Anterior cingulate cortex (tissue), 58 donors: ENCODE measurements at regions not wholly inside any gene's neighbourhood (a gene's known extent, or its start where the extent isn't known, plus 50 kb on each side); places are given as distances from the start of the nearest gene placed in this dataset.

Source experiments
- DNase-seq, 58 donors: peaks; one replicate each; lab custom pipeline; 2025; lab: John Stamatoyannopoulos, UW

DNA sequence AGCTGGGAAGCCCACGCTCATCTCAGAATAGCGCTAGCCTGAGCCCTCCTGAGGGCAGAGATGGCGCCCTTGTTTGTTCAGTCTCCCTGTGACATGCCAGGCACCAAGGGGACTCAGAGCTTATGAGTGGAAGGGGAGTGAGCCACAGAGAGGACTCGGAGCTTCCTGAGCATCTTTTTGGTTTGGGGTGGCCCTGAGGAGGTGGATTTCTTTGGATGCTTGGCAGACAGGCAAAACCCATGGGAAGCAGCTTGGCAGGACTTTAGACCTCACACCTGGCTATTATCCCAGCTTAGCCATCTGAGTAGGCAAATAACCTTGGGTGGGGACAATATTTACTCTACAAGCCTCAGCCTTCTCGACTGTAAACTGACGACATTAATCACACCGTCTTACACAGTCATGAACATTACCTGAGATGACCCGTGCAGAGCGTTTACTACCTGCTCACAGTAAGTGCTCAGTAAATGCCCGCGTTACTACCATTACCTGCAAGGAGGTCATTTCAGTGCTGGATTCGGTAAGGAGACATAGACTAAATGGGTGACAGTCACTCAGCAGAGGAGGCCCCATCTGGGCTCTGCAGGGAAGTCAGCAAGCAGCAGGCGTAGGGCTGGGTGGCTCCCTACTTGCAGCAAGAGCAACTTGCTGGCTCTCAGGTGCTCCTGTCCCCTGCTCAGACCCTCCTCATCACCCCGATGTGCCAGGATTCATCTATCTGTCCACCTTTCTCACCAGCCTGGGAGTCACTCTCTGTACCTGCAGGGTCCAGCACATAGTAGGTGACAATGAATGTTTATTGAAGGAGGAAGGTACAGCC, 54.9 kb downstream of the KLHDC7A start:
- no peak for DNase-seq

DNA sequence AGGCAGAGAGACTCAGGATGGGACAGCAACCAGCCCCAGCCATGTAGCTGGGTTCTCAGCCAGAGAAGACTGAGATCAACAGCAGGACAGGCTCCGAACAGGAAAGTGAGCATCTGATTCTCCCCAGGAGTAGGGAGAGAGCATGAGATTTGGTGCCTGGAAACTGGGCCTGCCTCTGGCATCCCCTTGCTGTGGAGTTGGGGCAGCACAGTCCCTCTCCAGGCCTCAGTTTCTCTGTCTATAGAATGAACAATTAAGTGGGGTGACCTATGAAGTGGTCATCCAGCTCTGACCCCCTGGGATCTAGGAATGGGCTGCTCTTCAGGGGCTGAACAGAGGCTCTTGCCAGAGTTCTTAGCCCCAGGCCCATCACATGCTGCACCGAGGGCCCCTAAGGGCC, 55.6 kb downstream of the KLHDC7A start:
- no peak for DNase-seq

DNA sequence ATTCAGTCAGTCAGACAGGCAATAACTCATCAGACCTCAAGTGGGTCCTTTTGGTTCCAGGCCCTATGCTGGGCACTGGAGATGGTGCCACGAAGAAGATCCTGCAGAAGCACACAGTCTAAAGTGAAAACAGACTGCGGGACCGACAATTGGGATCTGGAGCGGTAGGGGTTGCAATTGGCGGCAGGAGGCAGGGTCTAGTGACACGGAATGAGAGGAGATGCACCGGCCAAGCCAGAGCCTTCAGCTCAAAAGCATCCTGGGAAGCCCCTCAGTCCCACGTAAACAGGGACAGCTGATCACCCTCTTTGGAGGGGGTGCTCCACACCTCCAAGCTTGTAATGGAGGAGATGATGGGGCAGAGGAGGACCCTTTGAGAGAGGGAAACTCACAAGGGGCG, 56.2 kb downstream of the KLHDC7A start:
- no peak for DNase-seq

DNA sequence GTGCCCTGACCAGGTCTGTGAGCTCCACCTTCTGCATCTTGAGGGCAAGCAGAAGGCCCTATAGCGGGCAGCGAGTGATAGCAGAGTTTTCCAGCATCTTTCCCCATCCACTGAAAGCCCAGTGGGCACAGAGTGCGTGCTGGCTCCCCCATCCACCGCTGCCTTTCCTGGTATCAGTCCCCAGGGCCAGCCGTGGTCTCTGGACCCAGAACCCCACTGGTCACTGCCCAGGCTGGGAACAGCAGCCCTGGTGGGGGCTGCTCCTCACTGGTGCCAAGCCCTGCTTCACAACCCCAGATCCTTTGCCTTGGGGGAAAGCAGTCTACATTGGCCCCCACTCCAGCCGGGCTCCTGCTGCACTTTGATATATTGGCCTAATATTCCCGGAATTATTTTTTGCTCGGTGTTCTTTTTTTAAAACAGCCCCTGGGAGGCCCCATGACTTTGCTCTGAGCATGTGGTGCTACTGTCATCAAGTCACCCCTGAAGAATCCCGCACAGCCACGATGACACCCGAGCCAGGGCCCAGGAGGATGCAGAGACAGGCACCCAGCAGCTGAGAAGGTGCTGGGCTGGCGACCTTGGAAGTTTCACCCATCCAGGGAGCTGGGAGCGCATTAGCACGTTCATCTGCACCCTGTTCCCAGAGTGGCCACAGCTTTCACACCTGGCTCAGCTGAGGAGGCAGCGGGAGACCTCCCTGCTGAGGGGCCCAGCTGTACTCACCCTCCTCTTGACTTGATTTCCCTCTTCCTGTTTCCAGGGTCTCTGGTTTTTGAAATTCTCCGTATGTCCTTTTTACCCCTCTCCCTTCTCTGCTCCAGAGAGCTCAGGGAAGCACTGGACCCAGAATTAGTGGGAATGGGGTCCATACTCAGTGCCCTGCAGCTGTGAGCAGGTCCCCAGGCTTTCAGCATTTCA, 56.9 kb downstream of the KLHDC7A start:
- no peak for DNase-seq

DNA sequence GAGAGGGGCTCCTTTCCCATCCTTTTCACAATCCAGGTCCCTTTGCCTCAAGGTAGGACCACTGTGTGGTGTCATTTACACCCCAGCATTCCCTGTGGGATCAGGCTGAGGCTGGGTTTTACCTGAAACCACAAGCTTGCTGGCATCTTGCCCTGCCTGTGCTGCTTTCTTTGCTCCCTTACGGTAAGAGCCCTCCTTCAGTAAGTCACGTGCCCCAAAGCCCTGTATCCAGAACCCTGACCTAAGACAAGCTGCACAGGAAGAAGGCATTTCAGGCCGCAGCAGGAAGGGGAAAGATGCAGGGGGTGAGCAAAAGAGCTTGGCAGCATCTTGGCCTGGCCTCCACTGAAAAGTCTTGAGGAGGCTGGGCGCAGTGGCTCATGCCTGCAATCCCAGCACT, 58.4 kb downstream of the KLHDC7A start:
- DNase-seq: no peak

DNA sequence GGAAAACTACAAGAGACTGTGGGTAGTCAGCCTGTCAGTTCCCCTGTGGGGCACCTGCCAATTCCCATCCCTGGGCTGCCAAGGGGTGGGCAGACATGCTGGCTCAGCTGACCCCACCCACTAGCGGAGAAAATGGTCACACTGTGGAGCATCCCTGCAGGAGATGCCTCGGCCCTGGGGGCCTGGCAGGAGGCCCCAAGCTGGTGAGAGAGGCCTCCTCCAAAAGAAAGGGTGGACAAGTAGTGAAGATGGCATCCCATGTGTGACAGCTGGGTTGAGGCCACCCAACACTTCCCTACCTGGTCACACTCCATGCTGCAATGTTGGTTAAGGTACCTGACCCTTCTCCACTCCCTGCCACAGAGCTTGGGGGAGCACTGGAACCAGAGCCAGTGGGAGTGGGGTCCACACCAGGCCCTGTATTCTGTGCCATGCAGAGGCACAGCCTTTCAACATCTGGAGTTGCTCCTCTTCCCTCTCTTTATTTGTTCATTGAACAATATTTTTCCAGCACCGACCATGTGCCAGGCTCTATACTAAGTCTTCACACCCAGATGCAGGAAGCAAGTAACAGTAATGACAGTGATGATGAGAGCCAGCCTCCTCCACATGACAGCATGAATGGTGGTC, 59.5 kb downstream of the KLHDC7A start:
- DNase-seq: no peak

DNA sequence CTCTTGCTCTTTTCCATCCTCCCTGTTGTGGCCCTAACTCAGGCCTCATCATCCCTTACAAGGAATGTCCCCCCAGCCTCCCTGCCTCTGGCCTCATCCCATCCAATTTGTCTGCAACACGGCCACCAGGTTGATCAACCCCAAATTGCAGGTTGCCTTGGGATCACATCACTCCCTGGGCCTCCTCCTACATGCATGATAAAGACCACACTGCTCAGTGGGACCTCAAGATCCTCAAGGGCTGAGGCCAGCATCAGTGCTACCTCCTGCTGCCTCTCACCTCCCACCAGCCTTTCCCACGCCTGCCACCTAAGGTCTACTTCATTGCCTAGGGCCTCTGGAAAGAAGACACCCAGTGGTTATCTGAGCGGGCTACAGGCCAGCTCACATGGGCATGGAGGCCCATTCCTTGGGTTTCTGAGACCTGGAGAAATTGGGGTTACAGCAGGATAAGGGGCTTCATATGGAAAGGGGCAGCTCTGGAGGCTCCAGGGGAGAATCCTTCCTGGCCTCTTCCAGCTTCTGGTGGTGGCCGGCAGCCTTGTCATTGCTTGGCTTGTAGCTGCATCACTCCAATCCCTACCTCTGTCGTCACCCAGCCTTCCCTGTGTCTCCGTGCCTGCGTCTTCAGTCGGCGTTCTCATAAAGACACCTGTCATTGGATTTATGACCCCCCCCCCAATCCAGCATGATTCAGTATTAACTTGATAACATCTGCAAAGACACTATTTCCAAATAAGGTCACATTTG, 60.5 kb downstream of the KLHDC7A start:
- DNase-seq: no peak

DNA sequence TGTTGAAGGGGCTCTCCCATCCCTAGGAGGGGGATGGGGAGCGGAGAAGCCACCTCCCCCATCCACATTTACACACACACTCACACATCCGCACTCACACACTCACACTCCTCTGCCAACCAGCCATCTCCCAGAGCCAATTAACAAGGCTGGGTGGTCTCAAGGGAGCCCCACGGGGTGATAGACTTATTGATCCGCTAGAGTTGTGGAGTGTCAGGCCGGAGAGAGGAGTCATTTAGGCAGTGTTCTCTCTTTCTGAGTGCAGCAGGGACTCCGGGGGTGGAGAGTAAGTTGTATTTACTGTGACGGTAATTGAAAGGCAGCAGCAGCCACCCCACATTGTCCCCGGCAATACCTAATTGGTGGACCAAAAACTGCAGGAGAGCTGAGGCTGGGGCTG, 61.6 kb downstream of the KLHDC7A start:
- no peak for DNase-seq

DNA sequence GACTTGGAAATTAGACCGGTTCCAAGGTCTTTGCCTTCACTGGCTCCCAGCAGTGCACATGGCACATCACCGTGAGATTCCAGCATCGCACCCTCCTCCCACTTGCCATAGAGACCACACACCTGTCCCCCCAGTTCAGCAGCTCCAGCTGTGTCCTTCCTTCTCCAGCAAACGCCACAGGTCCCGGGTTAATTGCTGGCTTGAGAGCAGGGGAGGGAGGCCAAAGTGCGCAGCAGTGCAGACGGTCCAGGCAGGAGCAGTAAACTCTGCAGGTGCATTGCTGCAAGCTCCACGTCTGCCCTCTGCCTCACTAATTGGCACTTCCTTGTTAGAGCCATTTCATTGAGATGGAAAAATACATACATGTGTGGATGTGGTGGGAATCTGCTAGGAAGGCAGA, 65.3 kb downstream of the KLHDC7A start:
- no peak for DNase-seq

DNA sequence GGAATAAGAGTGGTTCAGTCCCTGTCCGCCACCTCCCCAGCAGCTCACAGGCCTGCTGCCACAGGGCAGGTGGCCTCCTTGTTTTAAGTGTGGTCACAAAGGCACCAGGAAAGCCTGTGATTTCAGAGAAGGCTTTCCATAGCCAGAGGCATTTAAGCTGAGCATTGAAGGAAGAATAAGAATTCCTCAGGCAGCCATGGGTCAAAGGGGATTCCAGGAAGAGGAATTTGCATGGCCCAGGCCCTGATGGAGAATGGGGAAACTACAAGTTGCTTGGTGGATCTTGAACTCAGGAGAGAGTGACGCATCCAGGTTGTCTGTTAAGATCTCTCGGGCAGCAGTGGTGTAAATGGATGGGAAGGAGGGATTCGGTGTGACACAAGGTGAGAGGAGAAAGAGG, 66.7 kb downstream of the KLHDC7A start:
- DNase-seq: no peak

DNA sequence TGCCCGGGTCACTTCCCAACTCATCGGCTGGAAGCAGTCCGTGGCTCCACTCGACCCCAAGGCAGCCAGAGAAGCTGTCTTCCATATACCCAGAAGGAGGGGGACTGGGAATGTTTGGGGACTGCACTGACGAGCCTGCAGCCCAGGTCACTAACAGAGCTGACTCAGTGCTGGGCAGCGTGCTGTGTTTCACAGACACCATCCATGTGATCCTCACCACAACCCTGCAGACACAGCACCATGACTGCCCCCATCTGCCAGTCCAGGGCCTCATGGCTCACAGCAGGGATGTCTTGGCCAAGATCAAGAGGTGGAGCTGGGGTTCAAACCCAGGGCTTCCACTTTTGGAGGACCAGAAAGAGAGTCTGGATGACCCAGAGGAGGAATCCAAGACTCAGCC, 67.9 kb downstream of the KLHDC7A start:
- DNase-seq: no peak

DNA sequence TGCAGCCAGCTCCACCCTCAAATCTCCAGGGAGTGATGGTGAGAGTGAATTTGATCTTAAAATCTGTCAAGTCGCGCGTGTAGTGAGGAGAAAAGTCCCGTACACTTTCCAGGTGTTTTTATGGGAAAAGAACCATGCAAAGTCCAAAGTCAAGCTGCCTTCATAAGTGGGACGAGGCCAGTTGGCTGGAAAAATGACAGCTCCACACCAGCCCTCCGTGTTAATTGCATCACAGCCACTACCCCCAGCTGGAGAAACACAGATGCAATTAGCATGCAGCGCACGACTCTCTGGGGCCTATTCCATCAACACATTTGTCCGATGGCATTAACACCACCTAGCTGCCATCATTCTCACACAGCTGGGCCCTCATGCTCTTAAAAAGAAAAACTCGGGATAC, 68.4 kb downstream of the KLHDC7A start:
- DNase-seq: no peak

DNA sequence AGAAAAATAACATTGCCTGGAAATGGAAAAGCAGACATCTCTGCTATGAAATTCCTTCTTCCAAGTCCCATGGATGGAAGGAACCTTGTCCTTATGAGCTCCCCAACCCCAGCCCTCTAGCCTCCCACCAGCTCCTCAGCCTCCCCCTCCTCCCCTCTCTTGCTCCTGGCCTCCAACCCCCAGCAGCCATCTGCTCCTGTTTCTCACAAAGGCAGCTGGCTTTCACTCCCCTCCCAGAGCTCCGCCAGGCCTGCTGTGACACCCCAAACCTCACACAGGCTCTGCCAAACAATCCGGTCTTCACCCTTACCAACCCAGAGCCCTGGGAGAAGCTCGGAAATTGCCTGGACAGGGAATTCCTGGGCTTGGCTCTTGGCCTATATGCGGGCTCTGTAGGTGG, 69.2 kb downstream of the KLHDC7A start:
- DNase-seq: no peak

DNA sequence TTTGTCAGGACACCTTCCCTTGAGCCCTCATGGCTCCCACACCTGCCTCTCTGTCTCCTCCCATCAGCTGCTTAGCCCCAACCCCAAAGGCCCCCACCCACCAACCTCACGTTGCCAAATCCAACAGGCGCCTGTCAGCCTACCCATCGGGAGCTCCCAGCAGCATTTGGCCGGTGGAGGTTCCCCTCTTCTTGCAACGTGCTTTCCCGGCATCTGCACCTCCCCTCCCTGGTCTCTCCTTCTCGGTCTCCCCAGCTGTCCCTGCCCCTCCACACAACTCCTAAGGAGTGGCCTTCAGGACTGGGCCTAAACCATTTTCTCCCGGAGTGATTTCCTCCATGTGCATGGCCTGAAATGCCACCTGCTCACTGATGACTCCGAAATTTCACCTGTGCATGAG, 71.9 kb downstream of the KLHDC7A start:
- no peak for DNase-seq

DNA sequence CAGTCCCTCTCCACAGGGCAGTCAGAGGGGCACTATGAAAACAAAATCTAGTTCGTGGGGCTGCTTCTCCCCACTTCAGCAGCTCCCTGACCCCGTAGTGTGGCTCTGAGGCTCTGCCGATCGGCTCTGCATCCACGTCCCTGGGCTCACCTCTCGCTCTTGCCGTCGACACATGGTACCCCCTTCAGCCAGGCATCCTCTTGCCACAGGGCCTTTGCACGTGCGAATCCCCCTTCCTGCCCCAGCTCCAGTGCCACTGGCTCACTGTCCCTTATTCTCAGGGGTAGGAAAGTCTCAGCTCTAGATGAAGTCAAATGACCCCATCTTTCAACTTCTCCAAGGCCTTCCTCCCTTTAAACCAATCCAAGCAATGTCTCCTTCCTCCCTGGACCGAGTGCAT, 72.7 kb downstream of the KLHDC7A start:
- no peak for DNase-seq

DNA sequence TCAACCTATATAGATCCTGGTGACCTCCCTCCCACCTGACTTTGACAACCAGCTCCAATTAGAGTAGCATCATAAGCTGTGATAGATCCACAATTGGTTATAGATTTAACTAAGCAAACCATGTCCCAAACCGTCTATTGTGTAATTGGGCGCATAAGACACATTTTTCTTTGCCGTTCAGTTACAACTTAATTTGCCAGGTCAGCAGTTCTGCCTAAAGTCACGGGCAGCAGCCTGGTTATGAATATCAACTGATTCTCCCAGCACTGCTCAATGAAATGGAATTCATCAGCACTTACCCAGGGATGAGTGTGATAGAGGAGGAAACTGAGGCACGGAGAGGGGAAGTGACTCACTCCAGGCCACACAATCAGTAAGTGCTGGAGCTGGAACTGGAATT, 73.4 kb downstream of the KLHDC7A start:
- DNase-seq: no peak

DNA sequence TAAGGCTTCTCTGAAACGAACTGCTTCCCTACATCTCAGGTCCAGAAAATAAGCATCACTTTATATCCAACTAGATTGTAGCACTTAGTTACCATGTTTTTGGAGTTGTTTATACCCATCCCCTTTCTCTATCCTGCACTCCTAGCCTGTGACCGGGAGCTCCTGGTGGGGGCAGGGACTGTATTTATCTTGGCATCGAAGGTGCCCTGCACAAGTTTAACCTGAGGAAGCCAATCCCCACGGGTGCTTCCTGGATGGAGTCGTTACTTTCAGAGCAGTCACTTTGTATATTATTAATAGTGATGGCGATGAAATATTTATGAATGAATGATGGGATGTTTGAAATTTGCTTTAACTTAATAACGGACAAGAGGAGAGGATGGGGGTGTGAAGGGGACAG, 73.9 kb downstream of the KLHDC7A start:
- DNase-seq: no peak

DNA sequence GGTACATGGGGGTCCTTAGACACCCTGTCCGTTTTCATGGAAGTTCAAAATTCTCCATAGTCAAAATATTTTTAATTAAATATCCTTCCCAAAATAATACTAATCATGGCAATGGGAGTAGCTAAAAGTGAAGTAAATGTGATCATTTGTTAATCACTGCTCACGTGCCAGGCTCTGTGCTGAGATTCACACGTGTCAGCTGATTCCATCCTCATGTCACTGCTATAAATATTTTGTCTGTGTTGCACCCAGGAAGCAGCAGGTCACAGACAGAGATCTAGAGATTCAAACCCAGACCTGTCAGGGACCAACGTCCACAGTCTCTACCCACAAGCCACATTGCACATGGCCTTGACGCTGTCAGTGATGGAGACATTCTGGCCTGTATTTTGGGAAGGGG, 74.3 kb downstream of the KLHDC7A start:
- DNase-seq: no peak

DNA sequence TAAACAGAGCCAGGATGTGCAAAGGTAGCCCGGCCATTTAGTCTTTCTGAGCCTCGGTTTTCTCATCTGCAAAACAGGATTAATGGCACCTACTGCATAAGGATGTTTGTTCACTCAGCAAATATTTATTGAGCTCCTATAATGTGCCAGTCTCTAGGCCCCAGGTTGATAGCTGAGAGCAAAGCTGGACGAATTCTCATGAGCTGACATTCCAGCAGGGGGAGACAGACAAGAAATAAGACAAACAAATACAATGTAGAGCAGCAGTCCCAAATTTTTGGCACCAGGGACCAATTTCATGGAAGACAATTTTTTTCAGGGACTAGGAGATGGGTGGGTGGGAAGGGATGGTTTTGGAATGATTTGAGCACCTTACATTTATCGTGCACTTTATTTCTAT, 74.3 kb upstream of the PAX7 start:
- DNase-seq: no peak

DNA sequence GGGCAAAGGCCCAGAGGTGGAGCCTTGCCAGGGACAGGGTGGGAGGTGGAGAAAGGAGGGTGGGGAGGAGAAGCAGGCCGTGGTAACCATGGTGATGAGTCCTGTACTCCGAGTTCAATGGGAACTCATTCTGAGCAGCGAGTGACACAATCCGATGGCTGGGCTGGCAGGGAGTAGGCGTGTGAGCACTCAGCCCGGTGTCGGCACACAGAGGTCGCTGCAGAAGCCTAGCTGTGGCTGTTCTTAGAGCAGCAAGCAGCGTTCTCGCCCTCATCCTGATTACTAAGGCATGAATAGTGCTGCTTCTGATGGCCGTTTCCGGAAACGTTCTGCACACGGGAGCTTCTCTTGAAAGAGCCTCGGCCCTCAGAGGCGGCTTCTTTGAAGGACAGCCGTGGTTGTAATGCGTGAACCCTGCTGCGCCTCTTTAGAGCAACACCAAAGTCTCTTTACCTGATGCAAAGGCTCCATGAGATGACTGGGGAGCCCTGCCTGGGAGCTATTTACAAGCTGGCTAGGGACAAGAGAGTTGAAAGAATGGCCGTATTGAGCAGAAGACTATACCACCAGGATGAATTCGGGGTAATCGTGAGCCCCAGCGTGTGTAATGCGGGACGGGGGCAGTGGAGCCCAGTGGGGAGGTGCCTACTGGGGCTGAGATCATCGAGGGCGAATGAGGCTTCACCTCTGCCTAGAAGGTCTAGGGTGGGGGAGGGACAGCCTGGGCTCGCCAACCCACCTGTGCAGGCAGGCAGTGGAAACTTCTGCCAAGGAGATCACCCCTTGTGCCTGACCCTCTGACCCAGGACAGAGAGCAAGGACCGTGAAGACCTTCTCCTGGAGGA, 72.8 kb upstream of the PAX7 start:
- DNase-seq: peak in 53 of 58 donors; percentile 7 to 81 (median 48)
